Gastroesophageal sphincter (tissue), 4 donors: ENCODE measurements at regions not wholly inside any gene's neighbourhood (a gene's known extent, or its start where the extent isn't known, plus 50 kb on each side); places are given as distances from the start of the nearest gene placed in this dataset.

Experiments
- ATAC-seq: fragments of 150-250 bp; one replicate; pipeline ENCODE4 v1.9.1; 2016; ENCODE audit warnings: mild to moderate bottlenecking, moderate library complexity
- H3K27ac ChIP-seq, 4 donors: fragments of 200-600 bp; sonication (generic) in 3 of 4; 1 replicate in 3 of 4; 2 replicates in 1 of 4; pipeline ENCODE4 v1.5.1; 2016 to 2019
- H3K27me3 ChIP-seq: fragments of 200-600 bp; sonication (generic); one replicate; pipeline ENCODE4 v1.5.1; 2019
- H3K36me3 ChIP-seq, 2 donors: fragments of 200-600 bp; sonication (generic); one replicate each; pipeline ENCODE4 v1.5.1; 2019; ENCODE audit warnings: control low read depth in 1 of 2
- H3K4me1 ChIP-seq, 3 donors: fragments of 200-600 bp; sonication (generic); 1 replicate in 2 of 3; 2 replicates in 1 of 3; pipeline ENCODE4 v1.5.1; 2016 to 2019; ENCODE audit warnings: control low read depth in 2 of 3
- H3K4me3 ChIP-seq, 2 donors: fragments of 200-600 bp; sonication (generic); one replicate each; pipeline ENCODE4 v1.5.1; 2019; ENCODE audit warnings: mild to moderate bottlenecking in 1 of 2, moderate library complexity in 1 of 2
- H3K9me3 ChIP-seq, 3 donors: fragments of 200-600 bp; sonication (generic); one replicate each; pipeline ENCODE4 v1.5.1; 2017 to 2019; ENCODE audit warnings: control low read depth in 2 of 3
- EP300 ChIP-seq: sonication (generic); formaldehyde crosslinking; IDR thresholded peaks from one replicate; pipeline ENCODE4 v1.6.1; 2017; ENCODE audit warnings: antibody characterized with exemption, mild to moderate bottlenecking
- POLR2A ChIP-seq, 2 donors: fragments of 450-650 bp; IDR thresholded peaks; one replicate each; pipeline ENCODE4 v1.6.1; 2017; ENCODE audit warnings: antibody characterized with exemption in 2 of 2, mild to moderate bottlenecking in 2 of 2, moderate library complexity in 1 of 2
- POLR2AphosphoS5 ChIP-seq: sonication (generic); formaldehyde crosslinking; IDR thresholded peaks from one replicate; pipeline ENCODE4 v1.6.1; 2017; ENCODE audit warnings: antibody characterized with exemption
- WGBS, 2 donors: methylation state at CpG; one replicate each; pipeline ENCODE4 v1.1.5; 2018; ENCODE audit warnings: low coverage in 1 of 2; 5-methylcytosine and 5-hydroxymethylcytosine counted together
- TF ChIP-seq, protein P1 (sequence below), 4 experiments: fragments of 200-600 bp in 2 of 4; fragments of 450-650 bp in 2 of 4; sonication (generic) in 1 of 4; IDR thresholded peaks; one replicate each; pipeline ENCODE4 v1.5.1; 2017 to 2019; ENCODE audit warnings: antibody characterized with exemption in 4 of 4, mild to moderate bottlenecking in 2 of 4, moderate library complexity in 2 of 4

DNA sequence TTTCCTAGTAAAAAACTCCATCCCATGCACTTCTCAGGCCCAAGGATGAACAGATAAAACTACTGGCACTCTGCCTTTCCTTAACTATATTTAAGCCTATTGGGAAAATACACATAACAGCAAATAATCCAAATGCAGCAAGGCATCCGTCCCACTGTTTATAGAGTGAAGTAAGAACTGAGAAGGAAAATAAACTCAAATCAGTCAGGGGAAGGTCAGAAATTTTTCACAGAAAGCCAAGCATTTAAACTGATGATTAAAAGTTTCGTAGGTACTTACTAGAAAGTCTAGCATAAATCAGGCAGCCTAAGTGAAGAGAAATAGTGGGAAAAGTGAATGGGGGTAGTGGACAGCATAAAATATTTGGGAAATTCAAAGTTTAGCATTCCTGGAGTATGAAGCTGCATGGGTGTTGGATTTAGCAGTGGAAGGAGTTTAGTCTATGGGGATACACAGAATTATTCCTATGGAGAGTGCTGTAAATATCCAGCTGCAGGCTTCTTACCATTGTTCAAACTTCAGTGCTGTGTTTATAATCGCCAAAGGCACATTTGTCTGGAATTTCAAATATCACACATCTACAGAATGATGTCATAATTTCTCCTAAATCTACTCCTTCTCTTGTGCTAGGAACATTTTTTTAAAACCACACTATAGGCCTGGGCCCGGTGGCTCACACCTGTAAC is 1131.0 kb upstream of the GOT2 start:
- no peaks in the 10 kb centered on the region for H3K27me3 ChIP-seq
- no peaks in the 10 kb centered on the region for H3K9me3 ChIP-seq
- TF ChIP-seq POLR2AphosphoS5, result no peak
- no peak for TF ChIP-seq EP300
- no peak for TF ChIP-seq POLR2A (IDR thresholded peaks at IDR 0.05)
- TF ChIP-seq, protein P1, sequence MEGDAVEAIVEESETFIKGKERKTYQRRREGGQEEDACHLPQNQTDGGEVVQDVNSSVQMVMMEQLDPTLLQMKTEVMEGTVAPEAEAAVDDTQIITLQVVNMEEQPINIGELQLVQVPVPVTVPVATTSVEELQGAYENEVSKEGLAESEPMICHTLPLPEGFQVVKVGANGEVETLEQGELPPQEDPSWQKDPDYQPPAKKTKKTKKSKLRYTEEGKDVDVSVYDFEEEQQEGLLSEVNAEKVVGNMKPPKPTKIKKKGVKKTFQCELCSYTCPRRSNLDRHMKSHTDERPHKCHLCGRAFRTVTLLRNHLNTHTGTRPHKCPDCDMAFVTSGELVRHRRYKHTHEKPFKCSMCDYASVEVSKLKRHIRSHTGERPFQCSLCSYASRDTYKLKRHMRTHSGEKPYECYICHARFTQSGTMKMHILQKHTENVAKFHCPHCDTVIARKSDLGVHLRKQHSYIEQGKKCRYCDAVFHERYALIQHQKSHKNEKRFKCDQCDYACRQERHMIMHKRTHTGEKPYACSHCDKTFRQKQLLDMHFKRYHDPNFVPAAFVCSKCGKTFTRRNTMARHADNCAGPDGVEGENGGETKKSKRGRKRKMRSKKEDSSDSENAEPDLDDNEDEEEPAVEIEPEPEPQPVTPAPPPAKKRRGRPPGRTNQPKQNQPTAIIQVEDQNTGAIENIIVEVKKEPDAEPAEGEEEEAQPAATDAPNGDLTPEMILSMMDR (IDR thresholded peaks at IDR 0.05), result no peak
- no peak overlapping the region for H3K4me3 ChIP-seq
- no peaks in the 10 kb centered on the region for H3K36me3 ChIP-seq
- H3K27ac ChIP-seq, result peak overlapping the region in 1 of 4 donors; percentile 15
- peaks cover 0 to 10% (median 0%) of the 10 kb centered on the region in 3 donors for H3K4me1 ChIP-seq
- ATAC-seq, result no peak
- 31 to 33% methylated on average over 3 of the region's 4 CpGs for WGBS, 2 donors

DNA sequence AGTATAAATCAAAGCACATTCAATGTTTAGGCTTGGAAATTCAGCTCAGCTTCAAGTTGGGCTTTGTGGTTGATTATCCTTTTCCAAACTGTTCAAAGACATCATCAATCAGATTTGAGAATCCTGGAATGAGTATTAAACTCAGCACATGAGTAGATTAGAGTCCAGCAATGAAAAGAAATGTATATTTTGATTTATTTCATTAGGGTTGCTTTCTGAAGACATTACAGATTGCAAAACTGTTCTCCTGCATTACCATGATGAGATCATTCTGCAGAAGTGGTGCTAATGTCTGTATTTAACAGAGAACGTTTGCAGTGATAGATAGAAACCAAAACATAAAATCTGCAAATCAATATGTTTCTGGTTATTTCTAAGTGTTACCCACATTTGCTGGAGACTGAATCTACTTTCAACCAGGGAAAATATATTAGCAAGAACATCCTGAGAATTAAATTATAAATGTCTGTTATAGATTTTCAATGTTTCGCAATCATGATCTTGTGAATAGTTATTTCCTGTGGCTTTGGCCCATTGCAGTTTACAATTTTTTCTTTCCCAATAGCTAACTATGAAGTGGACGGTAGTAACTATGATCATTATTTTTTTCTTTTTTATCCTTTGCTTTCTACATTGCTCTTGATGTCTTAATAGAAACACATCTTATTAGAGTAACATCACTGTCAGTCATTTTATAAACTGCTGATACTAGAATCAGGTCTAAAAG is 1125.7 kb upstream of the GOT2 start:
- H3K4me1 ChIP-seq, result peaks cover 0 to under 1% (median 0%) of the 10 kb centered on the region in 3 donors
- TF ChIP-seq, protein P1 (IDR thresholded peaks at IDR 0.05), result no peak
- no peak for TF ChIP-seq POLR2AphosphoS5
- TF ChIP-seq POLR2A (IDR thresholded peaks at IDR 0.05), result no peak
- no peak for TF ChIP-seq EP300
- 62 to 66% methylated on average over 3 of the region's 3 CpGs for WGBS, 2 donors
- H3K4me3 ChIP-seq, result no peak overlapping the region
- H3K36me3 ChIP-seq, result no peaks in the 10 kb centered on the region
- H3K9me3 ChIP-seq, result no peaks in the 10 kb centered on the region
- H3K27me3 ChIP-seq, result no peaks in the 10 kb centered on the region
- no peak overlapping the region for H3K27ac ChIP-seq
- no peak for ATAC-seq

DNA sequence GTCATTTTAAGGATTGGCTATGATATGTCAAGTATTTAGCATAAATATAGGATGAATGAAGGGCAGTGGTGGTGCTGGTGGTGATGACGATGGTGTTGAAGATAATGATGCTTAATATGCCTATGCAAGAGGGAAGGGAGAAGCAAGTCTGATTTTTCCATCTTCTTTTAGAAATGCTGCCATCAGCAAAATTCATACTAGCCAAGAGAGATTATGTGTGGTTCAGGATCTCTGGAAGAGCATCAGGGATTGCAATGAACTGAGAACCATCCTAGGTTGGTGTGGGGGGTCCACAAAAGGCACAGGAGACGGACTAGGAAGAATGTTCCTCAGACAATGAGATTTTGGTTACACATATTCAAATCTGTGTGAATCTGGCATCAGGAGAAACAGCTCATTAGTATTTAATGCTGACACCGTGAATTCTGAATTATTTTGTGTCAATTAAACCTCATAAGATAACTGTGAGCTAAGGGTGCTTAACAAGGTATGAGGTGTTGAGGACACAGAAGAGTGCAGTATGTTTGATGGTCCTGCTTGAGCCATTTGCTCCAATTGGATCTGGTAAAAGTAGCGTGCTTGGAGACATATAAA is 1120.8 kb upstream of the GOT2 start:
- TF ChIP-seq, protein P1 (IDR thresholded peaks at IDR 0.05), result no peak
- TF ChIP-seq POLR2A (IDR thresholded peaks at IDR 0.05), result no peak
- Histone ChIP-seq H3K4me1 (no peaks in the 10 kb centered on the region), H3K4me3 (no peak overlapping the region), H3K27ac (no peak overlapping the region), H3K27me3 (no peaks in the 10 kb centered on the region), H3K9me3 (no peaks in the 10 kb centered on the region), H3K36me3 (no peaks in the 10 kb centered on the region)
- ATAC-seq, result no peak
- 89 to 100% methylated on average over 3 to 4 of the region's 4 CpGs for WGBS, 2 donors

DNA sequence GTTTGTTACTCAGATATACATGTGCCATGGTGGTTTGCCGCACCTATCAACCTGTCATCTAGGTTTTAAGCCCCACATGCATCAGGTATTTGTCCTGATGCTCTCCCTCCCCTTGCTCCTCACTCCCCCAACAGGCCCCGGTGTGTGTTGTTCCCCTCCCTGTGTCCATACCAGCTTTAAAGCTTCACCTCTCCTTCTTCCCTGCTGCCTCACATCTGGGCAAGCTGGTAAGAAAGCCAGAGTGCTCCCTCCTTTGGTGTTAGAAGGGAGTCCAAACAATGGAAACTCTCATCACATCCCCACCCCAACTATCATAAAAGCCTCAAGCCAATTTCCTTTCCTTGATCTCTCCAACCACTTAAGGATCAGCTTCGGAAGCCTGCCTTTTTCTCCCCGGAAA is 1115.6 kb upstream of the GOT2 start:
- Histone ChIP-seq H3K9me3 (no peaks in the 10 kb centered on the region), H3K4me1 (peaks cover 0 to 21% (median 2%) of the 10 kb centered on the region in 3 donors), H3K4me3 (no peak overlapping the region), H3K27me3 (no peaks in the 10 kb centered on the region), H3K36me3 (no peaks in the 10 kb centered on the region), H3K27ac (no peak overlapping the region)
- ATAC-seq, result no peak
- TF ChIP-seq EP300, result no peak
- TF ChIP-seq, protein P1 (IDR thresholded peaks at IDR 0.05), result no peak
- no peak for TF ChIP-seq POLR2AphosphoS5
- no peak for TF ChIP-seq POLR2A (IDR thresholded peaks at IDR 0.05)
- WGBS, 2 donors, result 79 to 83% methylated on average over 2 to 4 of the region's 4 CpGs
